Pancreas (tissue), 10 donors: ENCODE measurements at regions not wholly inside any gene's neighbourhood (a gene's known extent, or its start where the extent isn't known, plus 50 kb on each side); places are given as distances from the start of the nearest gene placed in this dataset.

ENCODE experiments used
- ATAC-seq, 4 donors: fragments of 200-7000 bp; cut with Tn5 transposase; one replicate each; pipeline versions ENCODE4 v1.8.0 to v1.9.1; 2020; ENCODE audit warnings: mild to moderate bottlenecking in 4 of 4, moderate library complexity in 4 of 4
- DNase-seq, 6 donors: peaks; one replicate each; pipeline ENCODE4 v3.0.0-alpha.2; 2020
- FAIRE-seq: peaks from 2 replicates; lab custom pipeline; 2012; peaks lifted over from hg19 to GRCh38; lab: Jason Lieb, UNC
- H3K27ac ChIP-seq, 4 donors: fragments of 200-600 bp; sonication (generic); 1 replicate in 3 of 4; 2 replicates in 1 of 4; pipeline versions ENCODE4 v1.5.0 to v1.8.0; 2020
- H3K27me3 ChIP-seq, 4 donors: fragments of 200-600 bp; one replicate each; pipeline ENCODE4 v1.8.0; 2021
- H3K36me3 ChIP-seq, 3 donors: fragments of 200-600 bp; sonication (generic) in 1 of 3; one replicate each; pipeline versions ENCODE4 v1.5.0 to v1.8.0; 2020 to 2021
- H3K4me1 ChIP-seq, 3 donors: fragments of 200-600 bp; one replicate each; pipeline ENCODE4 v1.8.0; 2021
- H3K4me3 ChIP-seq, 4 donors: fragments of 200-600 bp; sonication (generic) in 2 of 4; one replicate each; pipeline versions ENCODE4 v1.5.0 to v1.8.0; 2020 to 2021
- H3K9me3 ChIP-seq, 4 donors: fragments of 200-600 bp; one replicate each; pipeline ENCODE4 v1.8.0; 2021
- CTCF ChIP-seq, 4 donors: fragments of 200-600 bp; sonication (generic) in 3 of 4; IDR thresholded peaks; one replicate each; pipeline versions ENCODE4 v1.5.0 to v1.8.0; 2021; ENCODE audit warnings: antibody characterized with exemption in 4 of 4
- WGBS, 2 donors: extraction: QIAGEN DNeasy Blood & Tissue Kit; methylation state at CpG; one replicate each; pipeline ENCODE4 v1.1.7; 2013; 5-methylcytosine and 5-hydroxymethylcytosine counted together
- intact Hi-C, 3 donors: fragments of 100-400 bp; cut with DNase I; formaldehyde crosslinking; loops; one replicate each; pipeline versions ENCODE4 v1.11.1 to v1.14.2; 2022
- donor health status: healthy with polysubstance abuse.
- donor health status: DM: no; HTN: no; CAD: no; lungs with moderate emphysema.
- donor health status: DM: no; HTN: no; CAD: no.
- donor health status: control.
- donor health status: control.
- donor health status: Bipolar disorder and iron deficiency.
- donor health status: DM: yes; HTN: yes; CAD: no.
- donor health status: DM: no; HTN: no; CAD: no.
- donor health status: DM: no; HTN: no; CAD: no.
- donor health status: DM: yes; HTN: yes; CAD: no.

GRCh38 chr13:112131713-112132113, 64.8 kb downstream of the SOX1 start:
- DNase-seq, result peak in 1 of 6 donors; percentile 40
- WGBS, 2 donors, result 26 to 27% methylated on average over 11 of the region's 11 CpGs

GRCh38 chr13:112132142-112132541, 65.2 kb downstream of the SOX1 start:
- H3K4me1 ChIP-seq, result no peaks in the 10 kb centered on the region
- H3K36me3 ChIP-seq, result no peaks in the 10 kb centered on the region
- intact Hi-C loops, result no loop called here
- ATAC-seq, result no peak
- H3K4me3 ChIP-seq, result no peak overlapping the region
- no peak for TF ChIP-seq CTCF (IDR thresholded peaks at IDR 0.05)
- no peak overlapping the region for H3K27ac ChIP-seq
- peaks cover 0 to 6% (median 2%) of the 10 kb centered on the region in 4 donors for H3K27me3 ChIP-seq
- H3K9me3 ChIP-seq, result no peaks in the 10 kb centered on the region
- no peak for DNase-seq
- WGBS, 2 donors, result 70 to 83% methylated on average over 17 of the region's 17 CpGs
- no peak for FAIRE-seq

More at GRCh38 chr13:112131713-112132113, 64.8 kb downstream of the SOX1 start:
- H3K4me1 ChIP-seq, result no peaks in the 10 kb centered on the region
- TF ChIP-seq CTCF (IDR thresholded peaks at IDR 0.05), result no peak
- no peak overlapping the region for H3K27ac ChIP-seq
- H3K4me3 ChIP-seq, result no peak overlapping the region
- H3K9me3 ChIP-seq, result no peaks in the 10 kb centered on the region
- no peak for FAIRE-seq
- H3K27me3 ChIP-seq, result peaks cover 0 to 6% (median 2%) of the 10 kb centered on the region in 4 donors
- H3K36me3 ChIP-seq, result no peaks in the 10 kb centered on the region
- intact Hi-C loops, result no loop called here
- peak in 1 of 4 donors; percentile 51 for ATAC-seq

- H3K36me3 ChIP-seq, result no peaks in the 10 kb centered on the region
- DNase-seq, result no peak
- TF ChIP-seq CTCF (IDR thresholded peaks at IDR 0.05), result no peak
- H3K27me3 ChIP-seq, result peaks cover 0 to 6% (median 2%) of the 10 kb centered on the region in 4 donors
- no peaks in the 10 kb centered on the region for H3K9me3 ChIP-seq
- ATAC-seq, result no peak
- no peak overlapping the region for H3K4me3 ChIP-seq
- no peak for FAIRE-seq
- H3K4me1 ChIP-seq, result no peaks in the 10 kb centered on the region
- intact Hi-C loops, result no loop called here
- WGBS, 2 donors, result 56 to 68% methylated on average over 9 of the region's 9 CpGs
- H3K27ac ChIP-seq, result no peak overlapping the region
Measured at GRCh38 chr13:112132619-112133018, 65.7 kb downstream of the SOX1 start.

- ATAC-seq (no peak), DNase-seq (no peak), FAIRE-seq (no peak)
- Histone ChIP-seq H3K36me3 (no peaks in the 10 kb centered on the region), H3K4me1 (no peaks in the 10 kb centered on the region), H3K9me3 (no peaks in the 10 kb centered on the region), H3K27me3 (peaks cover 0 to 3% (median 0%) of the 10 kb centered on the region in 4 donors), H3K27ac (no peak overlapping the region), H3K4me3 (no peak overlapping the region)
- WGBS, 2 donors, result 56 to 62% methylated on average over 26 of the region's 26 CpGs
- intact Hi-C loops, result no loop called here
- TF ChIP-seq CTCF (IDR thresholded peaks at IDR 0.05), result no peak
Measured at GRCh38 chr13:112133499-112134390, 66.8 kb downstream of the SOX1 start.
